ENCODE measurements at regions not wholly inside any gene's neighbourhood (a gene's known extent, or its start where the extent isn't known, plus 50 kb on each side); places are given as distances from the start of the nearest gene placed in this dataset.
A peak's percentile ranks its signal among the peaks of the same experiment; 100 is the strongest.

DNA sequence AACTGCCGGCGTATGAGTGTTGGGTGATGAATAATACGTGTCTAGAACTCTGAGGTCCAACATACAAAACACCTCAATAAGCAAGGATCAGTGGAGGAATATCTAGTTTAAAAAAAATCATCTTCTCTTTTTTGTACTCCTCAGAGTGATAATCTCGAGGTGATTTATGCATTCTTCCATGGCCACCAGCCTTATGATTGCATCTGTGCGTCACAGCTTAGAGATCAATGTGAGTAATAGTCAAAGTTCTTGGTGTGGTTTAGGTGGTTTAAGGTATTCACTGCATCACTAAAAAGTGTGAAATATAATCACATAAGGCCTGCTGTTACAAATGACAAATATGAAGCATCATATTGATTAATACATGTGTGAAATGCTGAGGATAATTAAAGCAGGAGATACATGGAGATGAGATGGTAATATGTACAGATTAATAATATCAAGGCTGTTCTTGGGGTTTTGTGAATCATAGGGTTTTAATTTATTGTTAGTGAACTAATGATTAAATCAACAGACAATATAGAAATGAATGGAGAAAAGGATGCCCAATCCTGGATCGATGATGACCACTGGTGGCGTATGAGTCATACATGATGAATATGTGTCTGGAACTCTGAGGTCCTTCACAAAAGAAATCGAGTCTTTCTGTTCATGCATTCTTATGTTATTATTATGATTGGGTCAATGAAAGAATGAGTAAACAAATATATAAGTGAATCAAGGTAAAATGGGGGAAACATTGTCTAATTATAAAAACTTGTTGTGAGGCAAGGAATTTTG, 68.8 kb upstream of the RTL1 start:
- Histone ChIP-seq H3K79me2 (ENCODE audit: insufficient read depth) (no peaks in the 10 kb centered on the region), H3F3A (ENCODE audit: insufficient read depth) (peaks cover 30% of the 10 kb centered on the region), H3K9ac (no peak overlapping the region), H3K36me3 (ENCODE audit: low read depth) (peaks cover 42% of the 10 kb centered on the region), H2AFZ (no peak overlapping the region), H3K27me3 (replicated peaks; ENCODE audit: insufficient read depth) (no peaks in the 10 kb centered on the region), H4K20me1 (ENCODE audit: insufficient read depth) (no peaks in the 10 kb centered on the region), H3K9me2 (ENCODE audit: insufficient read depth) (no peaks in the 10 kb centered on the region), H3K4me2 (ENCODE audit: unreplicated experiment) (no peak overlapping the region), H3K4me1 (ENCODE audit: insufficient read depth) (0 out of 2 replicates have a peak, but pooled peaks cover 4% of the 10 kb centered on the region), H3K9me3 (ENCODE audit: low read depth) (no peaks in the 10 kb centered on the region), H3K4me3 (no peak overlapping the region), H3K27ac (no peak overlapping the region)
- no peak for TF ChIP-seq EZH2phosphoT487 (IDR thresholded peaks at IDR 0.05; ENCODE audit: insufficient read depth, low read depth)
- no peak for TF ChIP-seq EZH2 (IDR thresholded peaks at IDR 0.05; ENCODE audit: insufficient read depth, poor library complexity, severe bottlenecking)
- in situ Hi-C loops (cut with MboI): no loop called here
- peak; percentile 41 for DNase-seq
- WGBS, 2 experiments (ENCODE audit: low coverage in 1 of 2, low lambda C conversion rate in 2 of 2, missing lambda C conversion rate in 2 of 2): 67 to 74% methylated on average over 8 of the region's 8 CpGs

DNA sequence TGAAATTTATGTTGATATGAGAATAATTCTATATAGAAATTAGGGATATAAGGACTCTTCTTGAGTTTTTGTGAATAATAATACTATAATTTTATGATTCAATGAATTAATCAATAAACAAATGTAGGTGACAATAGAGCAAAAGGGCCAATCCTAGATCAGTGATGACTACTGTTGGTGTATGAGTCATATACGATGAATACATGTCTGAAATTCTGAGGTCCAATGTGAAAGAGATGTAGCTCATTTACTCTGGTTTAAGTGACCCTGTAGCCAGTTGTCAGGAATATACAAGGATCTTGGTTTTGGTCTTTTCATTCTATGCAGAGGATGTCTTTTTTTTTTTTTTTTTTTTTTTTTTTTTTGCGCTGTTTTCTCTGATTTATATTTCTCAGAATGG, 72.1 kb upstream of the RTL1 start:
- Histone ChIP-seq H3K27me3 (replicated peaks; ENCODE audit: insufficient read depth) (no peaks in the 10 kb centered on the region), H3K9ac (no peak overlapping the region), H3K79me2 (ENCODE audit: insufficient read depth) (no peaks in the 10 kb centered on the region), H3K4me3 (no peak overlapping the region), H4K20me1 (ENCODE audit: insufficient read depth) (no peaks in the 10 kb centered on the region), H3K9me3 (ENCODE audit: low read depth) (no peaks in the 10 kb centered on the region), H3K4me2 (ENCODE audit: unreplicated experiment) (no peak overlapping the region), H3K27ac (no peak overlapping the region), H2AFZ (no peak overlapping the region), H3F3A (ENCODE audit: insufficient read depth) (peaks cover 44% of the 10 kb centered on the region), H3K36me3 (ENCODE audit: low read depth) (peaks cover 45% of the 10 kb centered on the region), H3K9me2 (ENCODE audit: insufficient read depth) (no peaks in the 10 kb centered on the region), H3K4me1 (ENCODE audit: insufficient read depth) (peaks cover 25% of the 10 kb centered on the region)
- peak; percentile 54 for DNase-seq
- in situ Hi-C loops (cut with MboI): no loop called here
- TF ChIP-seq EZH2phosphoT487 (IDR thresholded peaks at IDR 0.05; ENCODE audit: insufficient read depth, low read depth) (no peak), EZH2 (IDR thresholded peaks at IDR 0.05; ENCODE audit: insufficient read depth, poor library complexity, severe bottlenecking) (no peak)
- WGBS, 2 experiments (ENCODE audit: low coverage in 1 of 2, low lambda C conversion rate in 2 of 2, missing lambda C conversion rate in 2 of 2): 73 to 82% methylated on average over 2 of the region's 2 CpGs

DNA sequence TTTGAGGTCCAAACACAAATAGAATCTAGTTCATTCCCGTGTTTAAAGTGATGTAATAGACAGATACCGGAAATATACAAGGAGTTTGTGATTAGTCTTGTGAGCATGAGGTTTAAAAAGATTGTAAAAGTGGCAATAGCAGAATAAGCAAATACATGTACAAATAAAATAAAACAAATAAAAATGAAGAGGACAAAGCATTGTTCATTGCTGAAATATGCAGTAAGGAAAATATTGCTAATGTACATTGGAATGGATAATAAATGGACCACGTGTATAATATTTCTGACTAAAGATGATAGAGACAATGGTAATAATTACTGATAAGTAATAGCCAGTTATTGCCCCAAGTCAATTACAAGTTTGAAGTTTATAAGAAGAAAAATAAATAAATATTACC, 75.6 kb upstream of the RTL1 start:
- WGBS, 2 experiments (ENCODE audit: low coverage in 1 of 2, low lambda C conversion rate in 2 of 2, missing lambda C conversion rate in 2 of 2): 58 to 59% methylated on average over 3 of the region's 3 CpGs
- H3K27me3 ChIP-seq (replicated peaks; ENCODE audit: insufficient read depth): no peaks in the 10 kb centered on the region
- no peaks in the 10 kb centered on the region for H4K20me1 ChIP-seq (ENCODE audit: insufficient read depth)
- peak overlapping the region; percentile 57; the same call in 1 of the 2 replicates for H3K27ac ChIP-seq
- H2AFZ ChIP-seq: no peak overlapping the region
- H3K36me3 ChIP-seq (ENCODE audit: low read depth): peaks cover 41% of the 10 kb centered on the region
- TF ChIP-seq EZH2 (IDR thresholded peaks at IDR 0.05; ENCODE audit: insufficient read depth, poor library complexity, severe bottlenecking) (no peak), EZH2phosphoT487 (IDR thresholded peaks at IDR 0.05; ENCODE audit: insufficient read depth, low read depth) (no peak)
- no peaks in the 10 kb centered on the region for H3K9me3 ChIP-seq (ENCODE audit: low read depth)
- no peak overlapping the region for H3K4me3 ChIP-seq
- H3K9ac ChIP-seq: no peak overlapping the region
- in situ Hi-C loops (cut with MboI): no loop called here
- H3F3A ChIP-seq (ENCODE audit: insufficient read depth): peaks cover 44% of the 10 kb centered on the region
- H3K4me2 ChIP-seq (ENCODE audit: unreplicated experiment): no peak overlapping the region
- no peaks in the 10 kb centered on the region for H3K9me2 ChIP-seq (ENCODE audit: insufficient read depth)
- H3K79me2 ChIP-seq (ENCODE audit: insufficient read depth): no peaks in the 10 kb centered on the region
- DNase-seq: no peak
- peaks cover 42% of the 10 kb centered on the region for H3K4me1 ChIP-seq (ENCODE audit: insufficient read depth)

DNA sequence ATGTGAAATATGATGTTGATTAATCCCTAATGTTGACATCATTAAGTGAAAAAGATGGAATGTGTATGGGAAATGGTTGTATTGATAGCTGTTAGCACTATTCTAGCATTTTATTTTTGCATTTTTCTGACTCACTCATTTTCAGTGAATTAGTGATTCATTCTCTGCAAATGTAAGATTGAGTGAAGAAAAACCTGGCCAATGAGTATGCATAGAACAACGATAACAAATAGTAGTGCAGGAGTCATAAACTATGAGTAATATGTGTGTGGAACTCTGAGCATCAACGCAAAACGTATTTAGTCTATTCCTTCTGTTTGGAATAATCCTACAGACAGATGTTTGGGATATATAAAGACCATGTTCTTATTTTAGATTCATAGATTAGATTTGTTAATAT, 76.3 kb upstream of the RTL1 start:
- H3K9me3 ChIP-seq (ENCODE audit: low read depth): no peaks in the 10 kb centered on the region
- peak overlapping the region; percentile 57 for H3K27ac ChIP-seq
- no peaks in the 10 kb centered on the region for H3K9me2 ChIP-seq (ENCODE audit: insufficient read depth)
- WGBS, 2 experiments (ENCODE audit: low coverage in 1 of 2, low lambda C conversion rate in 2 of 2, missing lambda C conversion rate in 2 of 2): 1% methylated on average over 3 of the region's 3 CpGs
- no peak overlapping the region for H3K9ac ChIP-seq
- no peaks in the 10 kb centered on the region for H4K20me1 ChIP-seq (ENCODE audit: insufficient read depth)
- H3K4me3 ChIP-seq: no peak overlapping the region
- no peaks in the 10 kb centered on the region for H3K79me2 ChIP-seq (ENCODE audit: insufficient read depth)
- no peak for TF ChIP-seq EZH2phosphoT487 (IDR thresholded peaks at IDR 0.05; ENCODE audit: insufficient read depth, low read depth)
- TF ChIP-seq EZH2 (IDR thresholded peaks at IDR 0.05; ENCODE audit: insufficient read depth, poor library complexity, severe bottlenecking): no peak
- no peaks in the 10 kb centered on the region for H3K27me3 ChIP-seq (replicated peaks; ENCODE audit: insufficient read depth)
- peaks cover 44% of the 10 kb centered on the region for H3F3A ChIP-seq (ENCODE audit: insufficient read depth)
- H3K4me1 ChIP-seq (ENCODE audit: insufficient read depth): peaks cover 42% of the 10 kb centered on the region
- no peak overlapping the region for H2AFZ ChIP-seq
- H3K36me3 ChIP-seq (ENCODE audit: low read depth): peaks cover 35% of the 10 kb centered on the region
- DNase-seq: peak; percentile 91
- H3K4me2 ChIP-seq (ENCODE audit: unreplicated experiment): peak overlapping the region; percentile 38
- in situ Hi-C loops (cut with MboI): no loop called here
